EH (cell line): ENCODE measurements at regions not wholly inside any gene's neighbourhood (a gene's known extent, or its start where the extent isn't known, plus 50 kb on each side); places are given as distances from the start of the nearest gene placed in this dataset.
"Not testable (repeated sequence)": the region's sequence is repeated elsewhere in the genome, so short reads cannot be mapped to it uniquely, and the experiment has no call there.

Experiments used
- DNase-seq: peaks from one replicate; pipeline ENCODE4 v3.0.0-alpha.2; 2015; ENCODE audit warnings: low read depth

- no peak for DNase-seq
Measured at GRCh38 chr5:16392718-16393117, 72.9 kb downstream of the ZNF622 start.

- DNase-seq, result no peak
Measured at GRCh38 chr5:16391858-16392649, 73.5 kb downstream of the ZNF622 start.

GRCh38 chr5:16390825-16391224 lies 74.8 kb downstream of the ZNF622 start:
- no peak for DNase-seq

GRCh38 chr5:16385516-16386090 lies 80.0 kb downstream of the ZNF622 start:
- no peak for DNase-seq

- DNase-seq, result no peak
Measured at GRCh38 chr5:16384804-16385203, 80.8 kb downstream of the ZNF622 start.

- no peak for DNase-seq
Measured at GRCh38 chr5:16384222-16384621, 81.4 kb downstream of the ZNF622 start.

- no peak for DNase-seq
Measured at GRCh38 chr5:16383544-16384052, 82.0 kb downstream of the ZNF622 start.

GRCh38 chr5:16382047-16382446 lies 83.6 kb downstream of the ZNF622 start:
- DNase-seq, result no peak

- DNase-seq, result no peak
Measured at GRCh38 chr5:16378762-16379161, 86.8 kb downstream of the ZNF622 start.

GRCh38 chr5:16372493-16372892 lies 93.1 kb downstream of the ZNF622 start:
- no peak for DNase-seq

GRCh38 chr5:16366491-16366890 lies 99.1 kb downstream of the ZNF622 start:
- no peak for DNase-seq

- DNase-seq, result no peak
Measured at GRCh38 chr5:16364910-16365309, 100.7 kb downstream of the ZNF622 start.

- not testable (repeated sequence) for DNase-seq
Measured at GRCh38 chr5:16353439-16353838, 112.2 kb downstream of the ZNF622 start.

- no peak for DNase-seq
Measured at GRCh38 chr5:16350816-16351215, 114.8 kb downstream of the ZNF622 start.

- no peak for DNase-seq
Measured at GRCh38 chr5:16346380-16346779, 119.2 kb downstream of the ZNF622 start.

- peak; percentile 3 for DNase-seq
Measured at GRCh38 chr5:16345454-16345853, 120.1 kb downstream of the ZNF622 start.

GRCh38 chr5:16326137-16326536 lies 139.5 kb downstream of the ZNF622 start:
- DNase-seq, result no peak

- no peak for DNase-seq
Measured at GRCh38 chr5:16321284-16321683, 141.7 kb upstream of the MARCHF11 start.

- DNase-seq, result no peak
Measured at GRCh38 chr5:16315501-16315900, 135.9 kb upstream of the MARCHF11 start.

GRCh38 chr5:16313761-16314160 lies 134.2 kb upstream of the MARCHF11 start:
- no peak for DNase-seq

- DNase-seq, result no peak
Measured at GRCh38 chr5:16312785-16313184, 133.2 kb upstream of the MARCHF11 start.

- DNase-seq, result no peak
Measured at GRCh38 chr5:16311666-16312065, 132.1 kb upstream of the MARCHF11 start.

- DNase-seq, result no peak
Measured at GRCh38 chr5:16306812-16307211, 127.2 kb upstream of the MARCHF11 start.

GRCh38 chr5:16304846-16305245 lies 125.3 kb upstream of the MARCHF11 start:
- peak; percentile 31 for DNase-seq
